DMS53 (cell line): ENCODE measurements at regions not wholly inside any gene's neighbourhood (a gene's known extent, or its start where the extent isn't known, plus 50 kb on each side); places are given as distances from the start of the nearest gene placed in this dataset.

Experiments
- DNase-seq: peaks from one replicate; lab custom pipeline; 2025; lab: John Stamatoyannopoulos, UW

GRCh38 chr1:188043536-188044245 lies 1214.9 kb downstream of the PLA2G4A start:
- DNase-seq: peak; percentile 5

- DNase-seq: no peak
Measured at GRCh38 chr1:188050250-188050649, 1221.5 kb downstream of the PLA2G4A start.

GRCh38 chr1:188056011-188056410 lies 1227.3 kb downstream of the PLA2G4A start:
- no peak for DNase-seq

GRCh38 chr1:188058801-188059200 lies 1230.1 kb downstream of the PLA2G4A start:
- DNase-seq: no peak

- peak; percentile 42 for DNase-seq
Measured at GRCh38 chr1:188061881-188062280, 1233.1 kb downstream of the PLA2G4A start.

DNA sequence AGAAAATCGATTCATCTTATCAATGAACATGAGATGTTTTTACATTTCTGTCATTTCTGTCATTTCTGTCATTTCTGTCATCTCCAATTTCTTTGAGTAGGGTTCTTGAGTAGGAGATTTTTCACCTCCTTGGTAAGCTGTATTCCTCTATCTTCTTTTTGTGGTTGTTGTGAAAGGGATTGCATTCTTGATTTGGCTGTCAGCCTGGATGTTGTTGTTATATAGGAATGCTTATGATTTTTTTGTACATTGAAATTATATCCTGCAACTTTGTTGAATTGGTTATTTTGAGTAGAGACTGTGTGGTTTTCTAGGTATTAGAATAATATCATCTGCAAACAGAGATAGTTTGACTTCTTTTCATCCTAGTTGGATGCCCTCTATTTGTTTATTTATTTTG lies 1233.7 kb downstream of the PLA2G4A start:
- no peak for DNase-seq

DNA sequence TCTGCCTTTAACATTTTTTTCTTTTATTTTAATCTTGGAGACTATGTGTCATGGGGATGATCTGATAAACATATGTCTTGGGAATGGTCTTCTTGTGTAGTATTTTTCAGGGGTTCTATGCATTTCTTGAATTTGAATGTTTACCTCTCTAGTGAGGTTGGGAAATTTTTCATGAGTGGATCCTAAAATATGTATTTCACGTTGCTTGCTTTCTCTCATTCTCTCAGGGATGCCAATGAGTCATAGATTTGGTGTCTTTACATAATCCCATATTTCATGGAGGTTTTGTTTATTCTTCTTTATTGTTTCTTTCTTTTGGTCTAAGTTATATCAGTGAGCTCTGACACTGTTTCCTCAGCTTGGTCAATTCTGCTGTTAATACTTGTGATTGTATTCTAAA lies 1237.2 kb downstream of the PLA2G4A start:
- DNase-seq: no peak

GRCh38 chr1:188070848-188071247 lies 1242.1 kb downstream of the PLA2G4A start:
- peak; percentile 23 for DNase-seq

DNA sequence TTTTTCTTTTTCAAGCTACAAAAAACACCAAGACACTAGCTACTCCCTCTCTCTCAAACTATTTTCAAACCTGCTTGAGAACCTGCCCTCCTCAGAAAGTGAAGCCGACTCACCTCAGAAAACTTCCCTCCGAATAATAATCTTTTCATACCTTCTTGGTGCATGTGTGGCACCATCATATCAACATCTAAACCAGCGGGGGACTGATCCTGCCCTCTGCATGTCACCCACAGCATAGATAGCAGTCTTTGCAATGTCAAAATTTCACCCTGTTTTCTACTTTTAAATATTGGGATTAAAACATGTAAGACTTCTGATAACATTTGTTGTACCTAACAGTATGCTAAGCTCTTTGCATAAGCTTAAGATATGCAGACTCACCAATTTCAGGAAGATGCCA lies 1260.3 kb downstream of the PLA2G4A start:
- no peak for DNase-seq

DNA sequence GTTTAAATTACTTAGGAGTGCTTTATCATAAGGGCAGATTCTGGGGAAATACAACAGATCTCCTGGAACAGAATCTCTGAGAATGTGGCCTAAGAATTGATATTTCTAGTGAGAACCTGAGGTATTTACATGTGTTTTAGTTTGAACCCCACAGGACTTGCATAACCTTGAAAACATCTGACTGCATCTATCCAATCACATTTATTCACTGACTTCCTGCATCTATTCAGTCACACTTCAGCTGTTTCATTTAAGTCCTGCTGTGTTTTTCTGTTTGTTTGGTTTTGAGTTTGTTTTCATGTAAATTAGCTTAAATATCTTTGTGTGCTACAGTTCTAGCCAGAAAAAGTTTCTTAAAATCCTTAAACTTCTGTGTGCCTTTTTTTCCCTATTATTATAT lies 1260.7 kb downstream of the PLA2G4A start:
- DNase-seq: peak; percentile 40

DNA sequence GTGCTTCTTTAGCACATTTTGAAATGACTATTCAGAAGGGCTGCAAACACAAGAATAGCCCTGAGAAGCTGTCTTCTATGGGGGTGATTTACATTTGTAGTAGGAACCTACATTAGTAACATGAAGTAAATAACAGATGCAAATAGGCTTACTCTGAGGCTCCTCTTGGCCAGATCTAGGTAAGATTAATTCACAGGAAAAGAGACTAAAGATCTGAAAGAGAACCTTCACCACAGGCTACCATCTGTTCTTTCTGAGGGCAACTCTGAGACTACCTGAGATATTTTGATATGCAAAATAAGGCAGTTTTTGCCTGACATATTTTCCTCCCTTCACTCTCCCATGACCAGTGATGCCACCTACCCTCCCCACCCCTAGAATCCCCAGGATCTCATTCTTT lies 1267.8 kb downstream of the PLA2G4A start:
- DNase-seq: no peak

- no peak for DNase-seq
Measured at GRCh38 chr1:188117436-188117835, 1288.7 kb downstream of the PLA2G4A start.

- DNase-seq: no peak
Measured at GRCh38 chr1:188122646-188123045, 1293.9 kb downstream of the PLA2G4A start.

DNA sequence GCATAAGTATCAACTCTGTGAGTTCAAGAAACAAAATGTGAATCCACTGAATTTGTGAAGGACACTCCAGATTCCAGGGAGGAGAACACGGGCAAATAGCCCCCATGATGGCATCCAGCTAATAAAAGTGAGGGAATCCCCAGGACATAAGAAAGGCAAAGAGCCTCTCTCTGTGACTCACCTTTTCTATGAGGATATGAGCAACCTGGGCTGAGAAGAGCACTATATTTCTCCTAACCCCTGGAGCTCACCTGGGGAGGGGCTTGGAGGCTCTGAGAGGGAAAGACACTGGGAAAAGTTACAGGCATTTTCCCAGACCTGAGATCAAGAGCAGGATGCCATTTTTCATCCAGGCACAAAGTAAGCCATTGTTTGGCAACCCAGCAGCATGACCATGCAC lies 1298.8 kb downstream of the PLA2G4A start:
- DNase-seq: no peak

DNA sequence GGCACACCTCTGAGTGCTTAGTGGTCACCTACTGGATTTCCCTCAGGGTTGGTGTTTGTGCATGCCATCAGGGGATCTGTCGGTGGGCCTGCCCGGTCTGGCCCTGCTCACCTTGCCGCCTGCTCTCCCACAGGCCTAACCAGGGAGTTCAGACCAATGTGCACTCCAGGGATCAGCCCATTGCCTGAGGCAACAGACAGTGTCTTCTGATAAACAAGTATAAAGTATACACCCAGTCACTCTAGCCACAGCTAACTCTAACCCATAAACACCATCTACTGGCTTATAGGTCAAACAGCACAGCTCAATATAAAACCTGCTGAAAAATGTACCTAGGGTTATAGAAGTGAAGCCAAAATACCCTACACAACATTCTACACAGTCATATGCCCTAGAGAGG lies 1300.0 kb downstream of the PLA2G4A start:
- peak; percentile 43 for DNase-seq

- no peak for DNase-seq
Measured at GRCh38 chr1:188129856-188130838, 1301.4 kb downstream of the PLA2G4A start.

GRCh38 chr1:188137221-188137620 lies 1308.5 kb downstream of the PLA2G4A start:
- no peak for DNase-seq

DNA sequence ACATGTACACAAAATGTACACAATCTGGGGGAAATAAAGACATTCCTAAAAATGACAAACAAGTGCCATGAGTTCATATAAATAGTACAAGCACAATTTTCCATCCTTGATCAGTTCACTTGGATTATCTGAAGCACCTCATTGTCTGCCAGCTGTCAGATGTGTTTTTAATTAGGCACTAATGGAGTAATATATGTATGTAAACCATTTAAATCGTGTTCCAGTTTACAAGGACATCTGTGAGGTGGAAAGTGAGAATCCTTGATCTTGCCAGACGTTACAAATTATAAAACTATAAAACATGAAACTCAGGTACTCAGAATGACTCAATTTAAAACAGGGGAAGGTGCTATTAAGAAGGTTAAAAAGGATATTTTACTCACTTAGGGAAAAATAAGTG lies 1312.2 kb downstream of the PLA2G4A start:
- DNase-seq: no peak

- DNase-seq: no peak
Measured at GRCh38 chr1:188154196-188154595, 1325.4 kb downstream of the PLA2G4A start.

DNA sequence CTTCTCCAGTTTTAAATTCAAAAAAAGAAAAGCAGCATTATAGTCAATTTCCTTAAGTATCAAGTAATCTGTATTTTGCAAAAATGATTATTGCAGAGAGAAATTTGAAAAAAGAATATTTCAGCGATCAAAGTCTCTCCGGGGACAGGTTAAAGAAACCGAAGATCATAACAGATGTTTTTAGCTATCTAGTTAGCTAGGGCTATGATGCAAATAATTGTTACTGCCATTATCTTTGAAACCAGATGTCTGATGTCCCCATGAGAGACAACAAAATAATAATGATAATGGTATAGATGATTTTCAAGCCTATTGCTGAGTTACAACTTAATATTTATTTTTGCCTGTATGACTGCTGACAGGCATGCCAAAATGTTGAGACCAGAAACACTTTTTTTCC lies 1326.0 kb downstream of the PLA2G4A start:
- no peak for DNase-seq

DNA sequence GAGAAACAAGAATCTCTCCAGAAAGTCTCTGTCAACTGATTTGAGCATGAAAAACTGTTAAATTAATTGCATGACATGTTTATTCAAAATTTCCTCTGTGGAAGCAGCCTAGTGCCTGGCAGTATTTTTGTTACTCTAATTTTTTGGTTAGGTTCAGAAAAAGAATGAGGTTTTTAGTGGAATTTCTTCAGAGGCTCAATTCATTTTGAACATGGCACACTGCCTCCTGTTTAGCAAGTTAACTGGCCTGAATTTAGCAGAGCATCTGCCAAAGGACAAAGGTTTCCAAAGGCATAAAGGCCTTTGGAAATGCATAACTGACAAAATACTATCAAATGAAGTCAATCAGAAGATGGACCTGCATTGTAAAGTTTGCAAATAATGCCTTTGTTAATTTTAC lies 1326.5 kb downstream of the PLA2G4A start:
- no peak for DNase-seq

DNA sequence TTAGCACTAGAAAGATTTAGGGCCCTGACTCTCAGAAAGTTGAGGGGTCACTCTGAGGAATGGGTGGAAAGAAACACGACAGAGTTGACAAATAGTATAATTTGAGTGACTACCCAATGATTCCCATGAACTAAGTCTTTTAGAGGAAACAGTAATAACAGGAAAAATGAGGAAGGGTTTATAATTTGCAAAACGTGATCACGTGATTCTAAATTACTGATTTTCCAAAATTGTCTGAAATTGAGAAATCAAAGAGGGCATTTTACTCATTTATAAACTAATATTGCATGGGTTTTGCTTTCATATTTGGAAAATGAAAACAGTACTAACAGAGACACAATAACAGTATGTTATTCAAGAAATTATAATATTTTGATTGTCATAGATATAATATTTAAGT lies 1335.7 kb downstream of the PLA2G4A start:
- no peak for DNase-seq

GRCh38 chr1:188166654-188167053 lies 1337.9 kb downstream of the PLA2G4A start:
- DNase-seq: no peak
